Bronchial epithelial cell (primary cell): ENCODE measurements at regions not wholly inside any gene's neighbourhood (a gene's known extent, or its start where the extent isn't known, plus 50 kb on each side); places are given as distances from the start of the nearest gene placed in this dataset.

Experiments
- DNase-seq: peaks from one replicate; pipeline ENCODE4 v3.0.0-alpha.2; 2010; ENCODE audit warnings: low read depth
- FAIRE-seq: peaks from 2 replicates; lab custom pipeline; 2011; peaks lifted over from hg19 to GRCh38; lab: Jason Lieb, UNC
- H3K27me3 ChIP-seq: 2 replicates; pipeline ENCODE4 v1.5.1; 2011; ENCODE audit warnings: low read length; ENCODE audit not compliant: control insufficient read depth, insufficient read depth
- H3K36me3 ChIP-seq: 2 replicates; pipeline ENCODE4 v1.5.1; 2011; ENCODE audit warnings: low read length; ENCODE audit not compliant: control insufficient read depth, insufficient read depth
- H3K4me3 ChIP-seq: 2 replicates; pipeline ENCODE4 v1.5.1; 2011; ENCODE audit warnings: mild to moderate bottlenecking, low read depth, low read length, control low read depth
- TF ChIP-seq, protein P1 (sequence below): IDR thresholded peaks from 2 replicates; pipeline ENCODE4 v1.5.1; 2011; ENCODE audit warnings: mild to moderate bottlenecking, moderate library complexity, low read length, control low read depth, inconsistent platforms; ENCODE audit not compliant: insufficient read depth, severe bottlenecking

DNA sequence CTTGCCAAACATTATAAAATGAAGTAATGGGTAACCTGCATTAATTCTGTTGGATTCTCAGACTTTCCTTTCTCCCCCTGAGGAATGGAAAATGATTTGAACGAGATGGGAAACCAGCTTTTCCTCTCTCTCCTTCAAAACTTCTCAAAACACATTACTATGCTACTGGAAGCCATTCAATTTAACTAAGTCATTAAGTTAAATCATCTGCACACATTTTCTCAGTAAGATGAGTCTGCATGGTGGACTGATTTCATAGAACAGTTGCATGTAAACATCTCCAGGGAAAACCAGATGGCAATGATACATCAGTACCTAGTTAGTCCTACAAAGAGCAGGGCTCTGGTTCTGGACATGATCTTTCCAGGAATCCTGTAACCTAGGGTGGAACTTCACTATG, 59.9 kb downstream of the BMP4 start:
- no peaks in the 10 kb centered on the region for H3K27me3 ChIP-seq
- H3K36me3 ChIP-seq: no peaks in the 10 kb centered on the region
- DNase-seq (no peak), FAIRE-seq (no peak)
- no peak overlapping the region for H3K4me3 ChIP-seq
- TF ChIP-seq, protein P1, sequence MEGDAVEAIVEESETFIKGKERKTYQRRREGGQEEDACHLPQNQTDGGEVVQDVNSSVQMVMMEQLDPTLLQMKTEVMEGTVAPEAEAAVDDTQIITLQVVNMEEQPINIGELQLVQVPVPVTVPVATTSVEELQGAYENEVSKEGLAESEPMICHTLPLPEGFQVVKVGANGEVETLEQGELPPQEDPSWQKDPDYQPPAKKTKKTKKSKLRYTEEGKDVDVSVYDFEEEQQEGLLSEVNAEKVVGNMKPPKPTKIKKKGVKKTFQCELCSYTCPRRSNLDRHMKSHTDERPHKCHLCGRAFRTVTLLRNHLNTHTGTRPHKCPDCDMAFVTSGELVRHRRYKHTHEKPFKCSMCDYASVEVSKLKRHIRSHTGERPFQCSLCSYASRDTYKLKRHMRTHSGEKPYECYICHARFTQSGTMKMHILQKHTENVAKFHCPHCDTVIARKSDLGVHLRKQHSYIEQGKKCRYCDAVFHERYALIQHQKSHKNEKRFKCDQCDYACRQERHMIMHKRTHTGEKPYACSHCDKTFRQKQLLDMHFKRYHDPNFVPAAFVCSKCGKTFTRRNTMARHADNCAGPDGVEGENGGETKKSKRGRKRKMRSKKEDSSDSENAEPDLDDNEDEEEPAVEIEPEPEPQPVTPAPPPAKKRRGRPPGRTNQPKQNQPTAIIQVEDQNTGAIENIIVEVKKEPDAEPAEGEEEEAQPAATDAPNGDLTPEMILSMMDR: no peak

DNA sequence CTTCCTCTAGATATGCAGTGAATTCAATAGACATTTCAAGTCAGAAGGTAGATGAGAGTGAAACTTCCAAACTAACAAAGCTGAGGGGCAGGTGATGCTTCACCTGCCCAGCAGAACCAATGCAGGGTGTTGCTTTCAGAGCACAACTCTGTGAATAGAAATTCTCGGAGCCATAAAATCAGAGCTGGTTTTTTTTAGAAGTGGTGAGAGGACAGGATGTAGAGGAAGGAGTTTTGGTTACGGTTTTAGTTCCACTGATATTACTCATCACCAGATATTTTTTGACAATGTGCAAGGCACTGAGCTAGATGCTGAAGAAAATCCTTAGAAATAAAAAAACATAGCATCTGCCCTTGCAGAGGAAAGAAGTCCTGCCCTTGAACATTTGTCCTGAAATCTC, 62.2 kb downstream of the BMP4 start:
- H3K36me3 ChIP-seq: no peaks in the 10 kb centered on the region

DNA sequence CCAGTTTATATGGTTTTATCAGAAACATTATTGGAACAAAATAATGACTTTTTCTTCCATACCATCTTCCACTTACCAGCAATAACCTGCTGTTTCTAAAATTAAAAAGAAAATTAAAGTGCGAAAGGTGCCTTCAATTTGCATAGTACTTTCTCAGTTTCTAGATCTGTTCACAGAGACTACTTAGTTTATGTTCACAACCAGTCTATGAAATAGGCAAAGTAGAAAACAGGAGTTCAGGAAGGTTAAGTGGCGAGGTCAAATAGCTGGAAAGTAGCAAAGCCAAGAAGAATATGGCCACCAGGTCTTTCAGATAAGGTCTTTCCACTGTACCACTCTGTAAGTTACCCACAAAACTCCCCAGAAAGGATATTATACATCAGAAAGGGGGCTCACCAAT, 63.3 kb downstream of the BMP4 start:
- DNase-seq (no peak), FAIRE-seq (no peak)
- H3K36me3 ChIP-seq: no peaks in the 10 kb centered on the region
- H3K4me3 ChIP-seq: no peak overlapping the region
- H3K27me3 ChIP-seq: no peaks in the 10 kb centered on the region
- TF ChIP-seq, protein P1: no peak

More for the DNA sequence above, 62.2 kb downstream of the BMP4 start:
- Histone ChIP-seq H3K27me3 (no peaks in the 10 kb centered on the region), H3K4me3 (no peak overlapping the region)
- DNase-seq: peak; percentile 24
- FAIRE-seq: no peak
- TF ChIP-seq, protein P1: no peak

DNA sequence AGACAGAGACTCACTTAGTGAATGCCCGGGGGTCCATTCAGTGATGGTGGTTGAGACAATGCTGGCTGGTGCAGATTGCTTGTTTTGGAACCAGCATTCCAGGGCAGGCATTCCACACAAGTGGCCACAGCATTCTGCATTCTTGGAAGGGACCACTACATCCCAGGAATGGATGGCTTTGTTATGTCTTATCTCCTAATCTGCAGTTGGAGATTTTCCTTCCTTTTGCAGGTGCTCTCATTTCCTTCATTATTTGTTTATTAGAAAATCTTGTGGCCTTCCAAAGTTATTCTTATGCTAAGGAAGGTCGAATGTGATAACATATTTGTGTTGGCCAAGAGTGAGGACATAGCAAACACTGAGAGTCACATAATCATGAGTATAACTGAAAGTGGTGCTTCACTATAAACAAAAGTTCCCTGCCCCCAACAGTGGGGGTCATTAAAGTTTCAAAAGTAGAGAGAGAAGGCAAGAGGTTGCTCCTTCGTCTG, 66.0 kb downstream of the BMP4 start:
- DNase-seq: no peak
- Histone ChIP-seq H3K27me3 (no peaks in the 10 kb centered on the region), H3K36me3 (no peaks in the 10 kb centered on the region), H3K4me3 (no peak overlapping the region)
- TF ChIP-seq, protein P1: no peak
- FAIRE-seq: no peak

DNA sequence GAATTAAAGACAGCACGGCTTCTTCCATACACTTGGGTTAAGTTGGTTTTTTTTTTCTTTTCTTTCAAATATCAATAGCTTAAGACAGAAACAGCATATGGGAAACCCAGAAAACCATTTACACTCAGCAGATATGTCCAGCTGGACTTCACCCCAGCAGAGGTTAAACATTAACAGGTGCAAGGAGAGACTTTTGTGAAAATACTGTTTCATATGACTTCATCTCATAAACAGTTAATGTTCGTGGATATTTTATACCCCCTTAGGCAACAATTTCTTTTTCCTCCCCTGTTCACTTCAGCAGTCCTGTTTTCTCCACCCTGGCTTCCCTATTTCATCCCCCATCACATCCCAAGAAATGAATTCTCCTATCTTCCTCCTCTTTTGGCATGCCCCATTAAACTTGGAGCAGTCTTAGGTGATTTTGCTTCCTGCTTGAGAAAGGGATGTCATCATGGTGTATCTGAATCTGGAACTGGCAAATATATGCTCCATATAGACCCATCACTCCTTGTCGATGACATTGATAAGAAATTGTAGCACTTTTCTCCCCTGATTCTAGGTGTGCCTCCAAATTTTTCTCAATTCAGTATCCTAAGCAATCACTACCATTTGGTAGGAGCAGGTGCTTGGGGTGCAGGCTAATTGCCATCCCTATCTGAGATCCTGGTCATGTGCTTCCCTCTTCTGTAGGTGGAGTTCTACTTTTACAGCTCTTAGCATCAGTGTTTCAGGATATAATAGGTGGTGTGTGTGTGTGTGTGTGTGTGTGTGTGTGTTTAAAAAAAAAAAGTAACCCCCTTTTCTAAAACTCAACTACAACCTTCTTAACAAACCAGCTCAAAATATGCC, 67.9 kb downstream of the BMP4 start:
- no peaks in the 10 kb centered on the region for H3K36me3 ChIP-seq
- DNase-seq: no peak
- H3K4me3 ChIP-seq: no peak overlapping the region
- no peak for FAIRE-seq
- TF ChIP-seq, protein P1: no peak
- H3K27me3 ChIP-seq: no peaks in the 10 kb centered on the region
